HG02623 (cell line): ENCODE measurements at regions not wholly inside any gene's neighbourhood (a gene's known extent, or its start where the extent isn't known, plus 50 kb on each side); places are given as distances from the start of the nearest gene placed in this dataset.

ENCODE experiments used
- ATAC-seq: cut with Tn5 transposase; IDR thresholded peaks from one replicate; pipeline ENCODE4 v1.9.1; 2021; ENCODE audit warnings: moderate library complexity; ENCODE audit not compliant: unreplicated experiment

- peak; percentile 48 for ATAC-seq
Measured at GRCh38 chrX:78493180-78493579, 165.8 kb upstream of the CYSLTR1 start.

GRCh38 chrX:78476701-78477100 is 149.3 kb upstream of the CYSLTR1 start:
- ATAC-seq, result no peak

DNA sequence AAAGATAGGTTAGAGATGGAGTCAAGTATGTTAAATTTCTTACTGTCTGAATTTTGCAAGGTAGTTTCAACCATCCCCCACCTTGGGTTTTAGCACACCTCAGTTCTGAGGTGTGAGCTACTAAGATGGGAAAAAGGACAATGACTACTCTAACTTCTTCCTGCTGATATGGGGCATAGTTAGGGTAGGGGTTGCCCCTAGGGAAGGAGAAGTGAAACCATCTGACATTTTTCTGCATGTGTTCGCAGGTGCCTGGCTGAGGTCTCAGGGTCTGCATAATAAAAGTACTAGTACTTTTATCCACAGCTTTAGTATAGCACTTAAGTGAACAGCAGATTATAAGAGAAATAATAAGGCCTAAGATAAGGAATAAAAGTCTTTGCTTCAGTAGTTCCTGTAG is 129.5 kb upstream of the CYSLTR1 start:
- no peak for ATAC-seq

- no peak for ATAC-seq
Measured at GRCh38 chrX:78455901-78456300, 128.5 kb upstream of the CYSLTR1 start.

GRCh38 chrX:78452356-78452755 is 124.9 kb upstream of the CYSLTR1 start:
- ATAC-seq, result no peak

DNA sequence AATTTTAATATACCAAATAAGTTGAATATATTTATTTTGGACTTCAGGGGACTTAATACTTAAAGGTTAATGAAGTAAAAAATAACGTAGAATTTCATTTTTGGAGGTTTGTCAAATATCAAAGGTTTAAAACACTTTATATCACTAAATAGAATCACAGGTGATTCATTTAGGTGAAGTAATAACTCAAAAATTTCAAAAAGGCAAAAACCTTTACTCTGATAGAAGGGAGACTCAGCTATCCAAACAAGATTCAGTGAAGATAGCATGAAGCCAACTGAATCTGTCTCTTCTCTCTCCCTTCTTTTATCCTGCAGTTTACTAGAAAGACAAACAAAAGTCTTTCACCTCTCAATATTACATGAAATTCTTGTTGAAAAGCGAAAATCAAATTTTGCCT is 110.2 kb upstream of the CYSLTR1 start:
- ATAC-seq, result no peak

- no peak for ATAC-seq
Measured at GRCh38 chrX:78429172-78429571, 101.8 kb upstream of the CYSLTR1 start.

- no peak for ATAC-seq
Measured at GRCh38 chrX:78388663-78389062, 61.3 kb upstream of the CYSLTR1 start.

DNA sequence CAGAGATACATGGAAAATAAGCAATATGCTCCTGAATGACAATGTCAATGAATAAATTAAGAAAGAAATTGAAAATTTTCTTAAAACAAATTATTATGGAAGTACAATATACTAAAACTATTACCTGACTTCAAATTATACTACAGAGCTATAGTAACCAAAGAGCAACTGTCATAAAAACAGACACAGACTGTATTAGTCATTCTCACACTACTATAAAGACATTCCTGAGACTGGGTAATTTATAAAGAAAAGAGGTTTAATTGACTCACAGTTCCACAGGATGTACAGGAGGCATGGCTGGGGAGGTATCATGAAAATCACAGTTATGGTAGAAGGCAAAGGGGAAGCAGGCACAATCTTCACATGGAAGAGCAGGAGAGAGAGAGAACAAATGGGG is 60.0 kb upstream of the CYSLTR1 start:
- ATAC-seq, result no peak

DNA sequence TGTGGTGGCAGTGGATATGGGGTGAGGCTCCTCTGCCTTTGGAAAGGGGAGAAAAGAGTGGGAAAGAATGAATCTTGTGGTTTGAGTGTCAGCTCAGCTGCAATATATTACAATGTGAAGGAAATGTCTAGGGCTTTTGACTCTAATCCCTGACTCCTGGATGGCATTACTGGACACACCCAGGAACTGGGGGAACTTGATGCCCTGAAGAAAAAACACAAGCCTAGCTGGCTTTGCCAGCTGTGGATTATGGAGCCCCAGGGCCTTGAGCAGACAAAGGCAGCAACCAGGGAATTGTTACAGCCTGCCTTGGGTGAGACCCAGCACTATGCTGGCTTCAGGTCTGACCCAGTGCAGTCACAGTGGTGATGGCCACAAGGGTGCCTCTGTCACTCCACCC is 57.1 kb upstream of the CYSLTR1 start:
- ATAC-seq, result no peak

DNA sequence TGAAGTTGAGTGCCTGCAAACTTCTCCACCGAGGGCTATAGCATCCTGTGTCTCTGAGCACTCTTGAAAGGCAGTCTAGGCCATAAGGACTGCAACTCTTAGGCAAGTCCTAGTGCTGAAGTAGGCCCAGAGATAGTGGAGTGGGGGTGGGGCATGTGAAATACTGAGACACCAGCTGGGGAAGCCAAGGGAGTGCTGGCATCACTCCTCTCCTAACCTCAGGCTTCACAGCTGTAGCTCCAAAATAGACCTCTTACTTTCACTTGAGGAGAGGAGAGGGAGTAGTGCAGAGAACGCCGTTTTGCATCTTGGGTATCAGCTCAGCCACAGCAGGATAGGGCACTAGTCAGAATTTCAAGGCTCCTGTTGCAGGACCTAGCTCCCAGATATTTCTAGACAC is 56.2 kb upstream of the CYSLTR1 start:
- no peak for ATAC-seq

DNA sequence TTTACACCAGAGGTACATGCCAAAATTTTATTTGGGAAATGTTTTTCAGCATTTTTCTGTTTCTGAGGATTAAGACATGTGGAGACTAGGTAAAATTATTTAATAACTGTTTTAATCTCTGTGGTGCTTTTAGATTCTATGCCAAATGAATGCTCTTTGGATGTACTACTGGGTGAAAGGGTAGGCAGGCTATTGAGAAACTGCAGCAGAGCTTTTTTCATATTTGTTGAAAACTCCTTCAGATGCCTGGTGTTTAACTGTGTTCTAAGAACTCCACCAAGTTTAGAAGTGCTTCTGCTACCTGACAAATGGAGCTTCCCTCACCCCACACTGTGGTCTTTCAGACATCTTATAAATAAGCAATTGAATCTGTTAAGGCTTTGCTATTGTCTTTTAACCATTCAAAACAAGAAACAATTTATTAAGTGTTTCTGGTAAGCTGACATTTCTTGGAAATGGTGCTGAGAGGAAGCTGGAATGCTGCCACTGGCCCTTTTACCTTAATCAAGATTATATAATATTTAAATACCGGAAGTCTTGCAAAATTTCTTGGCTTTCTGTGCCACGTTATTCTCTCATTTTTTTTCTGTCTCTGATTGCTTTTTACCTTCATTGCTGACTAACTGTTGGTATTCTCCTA is 51.2 kb upstream of the CYSLTR1 start:
- no peak for ATAC-seq
